D721Med (cell line): ENCODE measurements at regions not wholly inside any gene's neighbourhood (a gene's known extent, or its start where the extent isn't known, plus 50 kb on each side); places are given as distances from the start of the nearest gene placed in this dataset.

Experiments used
- DNase-seq: peaks from one replicate; pipeline ENCODE4 v3.0.0; 2011; ENCODE audit warnings: low spot score; ENCODE audit not compliant: insufficient read length
- FAIRE-seq: peaks from 2 replicates; lab custom pipeline; 2011; peaks lifted over from hg19 to GRCh38; lab: Jason Lieb, UNC
- CTCF ChIP-seq: IDR thresholded peaks from 2 replicates; pipeline ENCODE4 v1.5.1; 2012; ENCODE audit warnings: mild to moderate bottlenecking, control low read depth; ENCODE audit not compliant: insufficient read depth; ENCODE audit errors: missing control alignments

GRCh38 chr3:188948281-188948996 lies 223.3 kb upstream of the TPRG1 start:
- no peak for FAIRE-seq
- TF ChIP-seq CTCF: no peak
- DNase-seq: no peak

- TF ChIP-seq CTCF: no peak
- no peak for DNase-seq
- FAIRE-seq: no peak
Measured at GRCh38 chr3:188948997-188949389, 222.8 kb upstream of the TPRG1 start.

- no peak for TF ChIP-seq CTCF
- no peak for FAIRE-seq
Measured at GRCh38 chr3:188949456-188949855, 222.3 kb upstream of the TPRG1 start.

GRCh38 chr3:188949996-188950395 lies 221.8 kb upstream of the TPRG1 start:
- FAIRE-seq: no peak
- no peak for DNase-seq
- no peak for TF ChIP-seq CTCF

More at GRCh38 chr3:188949456-188949855, 222.3 kb upstream of the TPRG1 start:
- no peak for DNase-seq

- no peak for DNase-seq
- TF ChIP-seq CTCF: no peak
- FAIRE-seq: no peak
Measured at GRCh38 chr3:188950832-188951489, 220.8 kb upstream of the TPRG1 start.

- DNase-seq: no peak
- no peak for TF ChIP-seq CTCF
- no peak for FAIRE-seq
Measured at GRCh38 chr3:188951734-188952133, 220.0 kb upstream of the TPRG1 start.
